ENCODE measurements at regions not wholly inside any gene's neighbourhood (a gene's known extent, or its start where the extent isn't known, plus 50 kb on each side); places are given as distances from the start of the nearest gene placed in this dataset.

GRCh38 chr5:118687661-118688621, 300.4 kb downstream of the DTWD2 start:
- peak; percentile 26 for DNase-seq (ENCODE audit: low read depth)

DNA sequence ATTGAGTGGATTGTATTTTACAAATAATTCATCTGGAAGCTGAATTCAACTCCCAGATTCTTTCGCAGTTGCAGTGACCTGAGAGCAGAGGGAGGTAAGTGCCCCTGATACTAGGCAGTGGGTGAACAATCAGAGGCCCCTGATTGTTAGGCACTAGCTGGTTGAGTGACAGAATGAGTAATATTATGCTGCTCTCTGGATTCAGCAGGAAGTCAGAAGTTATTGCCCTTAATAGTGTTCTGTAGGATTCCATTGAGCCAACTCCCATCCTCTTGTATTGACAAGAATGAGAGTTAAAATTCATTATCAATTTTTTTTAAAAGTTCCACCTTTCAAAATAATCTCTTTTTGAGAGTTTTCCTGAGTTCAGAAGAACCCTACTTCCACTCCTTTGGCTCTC, 301.2 kb downstream of the DTWD2 start:
- H3K4me3 ChIP-seq (ENCODE audit: low read depth, low read length): no peak overlapping the region
- no peak for TF ChIP-seq CTCF (IDR thresholded peaks at IDR 0.05; ENCODE audit: insufficient read depth, low read length, poor library complexity, severe bottlenecking)
- no peaks in the 10 kb centered on the region for H3K36me3 ChIP-seq (ENCODE audit: control insufficient read depth, insufficient read depth, low read length)
- no peaks in the 10 kb centered on the region for H3K27me3 ChIP-seq (ENCODE audit: control insufficient read depth, insufficient read depth, low read length)
- DNase-seq (ENCODE audit: low read depth): no peak

More at GRCh38 chr5:118687661-118688621, 300.4 kb downstream of the DTWD2 start:
- H3K4me3 ChIP-seq (ENCODE audit: low read depth, low read length): no peak overlapping the region
- no peak for TF ChIP-seq CTCF (IDR thresholded peaks at IDR 0.05; ENCODE audit: insufficient read depth, low read length, poor library complexity, severe bottlenecking)
- H3K36me3 ChIP-seq (ENCODE audit: control insufficient read depth, insufficient read depth, low read length): no peaks in the 10 kb centered on the region
- no peaks in the 10 kb centered on the region for H3K27me3 ChIP-seq (ENCODE audit: control insufficient read depth, insufficient read depth, low read length)

DNA sequence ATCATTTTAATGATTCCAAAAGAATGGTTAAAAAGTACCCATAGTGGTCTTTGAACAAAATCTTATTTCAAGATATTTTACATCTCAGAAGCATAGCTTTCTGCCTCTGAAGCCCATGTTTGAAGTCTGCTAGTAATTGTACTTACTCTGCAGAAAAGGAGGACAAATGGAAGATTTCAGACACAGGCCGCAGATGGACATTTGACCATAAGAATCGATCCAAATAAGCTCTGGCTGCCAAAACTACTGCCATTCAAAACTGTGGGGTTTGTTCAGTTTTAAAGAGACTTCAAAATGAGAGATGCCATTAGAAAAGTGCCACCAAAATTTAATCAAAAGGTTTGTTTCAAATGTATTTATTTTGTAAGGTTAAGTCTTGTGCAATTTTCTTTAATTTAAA, 306.7 kb downstream of the DTWD2 start:
- H3K27me3 ChIP-seq (ENCODE audit: control insufficient read depth, insufficient read depth, low read length): no peaks in the 10 kb centered on the region
- no peak for TF ChIP-seq CTCF (IDR thresholded peaks at IDR 0.05; ENCODE audit: insufficient read depth, low read length, poor library complexity, severe bottlenecking)
- H3K4me3 ChIP-seq (ENCODE audit: low read depth, low read length): no peak overlapping the region
- H3K36me3 ChIP-seq (ENCODE audit: control insufficient read depth, insufficient read depth, low read length): no peaks in the 10 kb centered on the region
- no peak for DNase-seq (ENCODE audit: low read depth)

GRCh38 chr5:118679264-118679940, 308.9 kb downstream of the DTWD2 start:
- no peak for TF ChIP-seq CTCF (IDR thresholded peaks at IDR 0.05; ENCODE audit: insufficient read depth, low read length, poor library complexity, severe bottlenecking)
- no peak overlapping the region for H3K4me3 ChIP-seq (ENCODE audit: low read depth, low read length)
- no peaks in the 10 kb centered on the region for H3K36me3 ChIP-seq (ENCODE audit: control insufficient read depth, insufficient read depth, low read length)
- no peak for DNase-seq (ENCODE audit: low read depth)
- no peaks in the 10 kb centered on the region for H3K27me3 ChIP-seq (ENCODE audit: control insufficient read depth, insufficient read depth, low read length)

- DNase-seq (ENCODE audit: low read depth): no peak
- Histone ChIP-seq H3K36me3 (ENCODE audit: control insufficient read depth, insufficient read depth, low read length) (no peaks in the 10 kb centered on the region), H3K27me3 (ENCODE audit: control insufficient read depth, insufficient read depth, low read length) (no peaks in the 10 kb centered on the region), H3K4me3 (ENCODE audit: low read depth, low read length) (no peak overlapping the region)
- TF ChIP-seq CTCF (IDR thresholded peaks at IDR 0.05; ENCODE audit: insufficient read depth, low read length, poor library complexity, severe bottlenecking): no peak
Observed at GRCh38 chr5:118678746-118679145, 309.6 kb downstream of the DTWD2 start.

All from kidney epithelial cell (primary cell).